NCI-H345 treated with DMSO at 0.1 percent for 48 hours (cell line): ENCODE measurements at regions not wholly inside any gene's neighbourhood (a gene's known extent, or its start where the extent isn't known, plus 50 kb on each side); places are given as distances from the start of the nearest gene placed in this dataset.
"Not testable (repeated sequence)": the region's sequence is repeated elsewhere in the genome, so short reads cannot be mapped to it uniquely, and the experiment has no call there.

Source experiments
- DNase-seq: peaks from one replicate; lab custom pipeline; 2025; ENCODE audit not compliant: unreplicated experiment; lab: John Stamatoyannopoulos, UW

- DNase-seq: no peak
Measured at GRCh38 chr15:53133255-53133850, 343.2 kb upstream of the ONECUT1 start.

- no peak for DNase-seq
Measured at GRCh38 chr15:53130943-53131342, 340.8 kb upstream of the ONECUT1 start.

GRCh38 chr15:53129121-53129904 is 339.2 kb upstream of the ONECUT1 start:
- no peak for DNase-seq

- DNase-seq: no peak
Measured at GRCh38 chr15:53128652-53129051, 338.5 kb upstream of the ONECUT1 start.

- DNase-seq: no peak
Measured at GRCh38 chr15:53126144-53126543, 336.0 kb upstream of the ONECUT1 start.

- DNase-seq: no peak
Measured at GRCh38 chr15:53122818-53123217, 332.7 kb upstream of the ONECUT1 start.

- not testable (repeated sequence) for DNase-seq
Measured at GRCh38 chr15:53116915-53117314, 326.8 kb upstream of the ONECUT1 start.

GRCh38 chr15:53116169-53116568 is 326.0 kb upstream of the ONECUT1 start:
- no peak for DNase-seq

- DNase-seq: no peak
Measured at GRCh38 chr15:53115563-53115962, 325.4 kb upstream of the ONECUT1 start.

GRCh38 chr15:53114960-53115359 is 324.8 kb upstream of the ONECUT1 start:
- DNase-seq: no peak

GRCh38 chr15:53110999-53111398 is 320.9 kb upstream of the ONECUT1 start:
- no peak for DNase-seq

- DNase-seq: no peak
Measured at GRCh38 chr15:53108319-53108718, 318.2 kb upstream of the ONECUT1 start.

- no peak for DNase-seq
Measured at GRCh38 chr15:53107855-53108254, 317.7 kb upstream of the ONECUT1 start.

- DNase-seq: no peak
Measured at GRCh38 chr15:53106505-53107286, 316.6 kb upstream of the ONECUT1 start.

- no peak for DNase-seq
Measured at GRCh38 chr15:53102483-53102882, 312.3 kb upstream of the ONECUT1 start.

GRCh38 chr15:53080484-53080883 is 290.3 kb upstream of the ONECUT1 start:
- DNase-seq: no peak

- DNase-seq: no peak
Measured at GRCh38 chr15:53074221-53074620, 284.1 kb upstream of the ONECUT1 start.

- DNase-seq: no peak
Measured at GRCh38 chr15:53072077-53072476, 281.9 kb upstream of the ONECUT1 start.

- DNase-seq: no peak
Measured at GRCh38 chr15:53068636-53069035, 278.5 kb upstream of the ONECUT1 start.

GRCh38 chr15:53059273-53060043 is 269.3 kb upstream of the ONECUT1 start:
- no peak for DNase-seq

- no peak for DNase-seq
Measured at GRCh38 chr15:53046153-53046790, 256.1 kb upstream of the ONECUT1 start.
